ENCODE measurements at regions not wholly inside any gene's neighbourhood (a gene's known extent, or its start where the extent isn't known, plus 50 kb on each side); places are given as distances from the start of the nearest gene placed in this dataset.

DNA sequence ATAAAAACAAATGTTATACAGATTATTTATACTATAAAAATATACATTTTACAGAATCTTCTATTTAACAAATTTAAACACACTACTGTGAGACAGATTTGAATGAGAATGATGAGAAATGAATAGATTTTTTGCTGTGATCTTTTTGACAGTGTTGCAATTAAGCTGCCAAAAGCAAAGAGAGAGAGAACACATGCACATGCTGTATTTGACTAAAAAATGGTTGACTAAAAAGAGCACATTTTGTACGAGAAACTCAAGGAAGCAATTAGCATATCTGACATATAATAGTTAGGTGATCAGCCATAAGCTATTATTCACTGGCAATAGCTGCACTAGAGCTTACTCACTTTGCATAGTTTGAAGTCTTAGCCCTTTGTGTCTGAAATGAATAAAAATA is 115.8 kb downstream of the SYT10 start:
- DNase-seq (ENCODE audit: extremely low read depth, low read depth): no peak

DNA sequence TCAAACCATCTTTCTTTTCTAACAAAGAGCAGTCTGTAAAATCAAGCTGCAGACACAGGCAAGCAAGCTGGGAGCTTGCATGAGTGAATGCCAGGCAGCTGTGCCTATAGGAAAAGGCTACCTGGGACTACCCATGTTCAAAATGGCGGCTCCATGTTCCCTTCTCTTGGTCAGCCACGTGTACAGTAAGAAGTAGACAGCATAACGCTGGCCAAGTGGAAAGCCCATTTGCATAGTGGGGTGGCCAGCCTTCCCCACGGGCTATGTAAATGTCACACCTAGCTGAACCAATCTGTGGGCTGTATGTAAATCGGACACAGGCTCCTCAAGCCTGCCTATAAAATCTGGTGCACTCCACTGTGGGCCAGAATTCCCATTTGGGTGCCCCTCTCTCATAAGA is 117.1 kb downstream of the SYT10 start:
- no peak for DNase-seq (ENCODE audit: extremely low read depth, low read depth)

- DNase-seq (ENCODE audit: extremely low read depth, low read depth): no peak
Observed at GRCh38 chr12:33317746-33318145, 121.9 kb downstream of the SYT10 start.

DNA sequence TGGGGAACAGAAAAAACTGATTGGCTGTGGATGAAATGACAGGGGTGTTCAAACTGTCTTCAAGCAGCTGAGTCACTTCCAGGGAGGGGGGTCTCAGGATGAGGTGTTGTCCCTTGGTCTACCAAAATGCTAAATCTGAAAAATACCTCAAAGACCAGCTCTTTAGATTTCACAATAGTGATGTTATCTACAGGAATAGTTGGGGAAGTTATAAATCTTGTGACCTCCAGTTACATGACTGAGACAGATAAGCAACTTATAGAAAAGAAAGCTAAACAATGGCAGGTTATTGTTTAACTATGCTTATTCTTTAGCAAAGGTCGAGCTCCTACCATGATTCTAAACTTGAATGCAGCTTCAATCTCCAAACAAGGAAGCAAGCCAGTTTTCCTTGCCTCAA is 125.4 kb downstream of the SYT10 start:
- no peak for DNase-seq (ENCODE audit: extremely low read depth, low read depth)

- no peak for DNase-seq (ENCODE audit: extremely low read depth, low read depth)
Observed at GRCh38 chr12:33313476-33313875, 126.1 kb downstream of the SYT10 start.

GRCh38 chr12:33310471-33310870 is 129.1 kb downstream of the SYT10 start:
- no peak for DNase-seq (ENCODE audit: extremely low read depth, low read depth)

DNA sequence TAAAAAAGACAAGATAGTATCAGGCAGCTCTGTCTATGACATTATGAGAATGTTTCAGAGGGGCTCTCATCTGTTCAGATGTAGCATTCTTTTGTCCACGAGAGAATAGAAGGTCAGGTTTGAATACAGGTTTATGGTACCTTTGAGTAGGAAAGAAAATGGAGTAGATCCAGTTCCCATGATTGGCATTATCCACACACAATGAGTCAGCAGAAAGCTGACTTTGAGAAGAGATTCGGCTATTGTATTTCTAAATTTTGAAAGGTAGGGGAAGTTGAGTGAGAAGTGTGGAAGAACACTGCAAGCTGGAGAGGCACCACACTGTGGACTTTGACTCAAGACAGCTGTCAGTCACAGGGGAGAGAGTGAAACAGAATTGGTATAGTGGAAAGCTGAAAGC is 135.4 kb downstream of the SYT10 start:
- DNase-seq (ENCODE audit: extremely low read depth, low read depth): no peak

DNA sequence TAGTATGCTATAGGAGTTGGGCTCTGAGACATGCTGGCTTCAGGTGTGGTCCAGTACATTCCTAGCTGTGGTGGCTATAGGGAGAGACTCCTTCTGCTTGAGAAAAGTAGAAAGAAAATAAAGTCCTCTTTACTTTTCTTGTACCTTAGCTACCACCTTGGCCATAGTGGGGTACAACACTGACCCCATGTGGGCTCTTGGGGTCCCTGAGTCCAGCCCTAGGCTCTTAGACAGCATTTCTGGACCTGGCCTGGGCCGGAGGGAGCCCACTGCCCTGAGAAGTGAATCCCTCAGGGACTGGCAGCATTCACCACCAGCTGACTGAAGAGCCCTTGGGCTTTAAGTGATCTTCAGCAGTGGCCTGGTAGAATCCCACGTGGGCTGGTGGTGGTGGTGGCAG is 143.1 kb downstream of the SYT10 start:
- no peak for DNase-seq (ENCODE audit: extremely low read depth, low read depth)

DNA sequence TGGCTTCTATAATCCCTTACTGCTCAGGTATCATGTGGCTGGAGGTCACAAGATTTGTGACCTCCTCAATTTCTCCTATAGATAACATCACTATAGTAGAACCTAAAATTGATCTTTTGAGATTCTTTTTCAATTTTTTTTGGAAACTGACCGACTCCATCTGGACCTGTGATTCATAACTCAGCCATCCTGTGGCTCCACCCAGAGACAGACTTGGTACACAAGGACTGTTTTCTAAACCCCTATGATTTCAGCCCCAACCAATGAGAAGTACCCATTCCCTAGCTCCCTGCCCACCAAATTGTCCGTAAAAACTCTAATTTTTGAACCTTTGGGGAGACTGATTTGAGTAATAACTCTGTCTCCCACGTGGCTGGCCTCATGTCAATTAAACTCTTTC is 148.9 kb downstream of the SYT10 start:
- no peak for DNase-seq (ENCODE audit: extremely low read depth, low read depth)

DNA sequence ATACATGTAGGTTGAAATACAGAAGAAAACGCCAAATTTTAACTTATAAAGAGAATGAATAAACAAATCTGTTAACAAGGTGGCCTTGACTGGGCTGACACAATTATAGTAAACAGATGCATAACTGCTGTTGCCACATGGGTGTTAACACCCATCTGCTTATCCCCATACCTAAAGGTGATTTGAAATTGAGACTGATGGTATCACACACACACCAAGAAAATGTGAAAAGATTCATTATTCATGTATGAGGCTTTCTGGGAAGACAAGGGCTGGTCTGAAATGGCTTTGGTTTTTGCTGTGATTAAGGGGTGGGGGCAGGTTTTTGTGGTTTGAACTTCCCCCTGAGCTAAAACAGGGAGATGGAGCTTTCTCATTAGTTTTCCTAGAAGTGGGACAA is 156.6 kb downstream of the SYT10 start:
- DNase-seq (ENCODE audit: extremely low read depth, low read depth): no peak

DNA sequence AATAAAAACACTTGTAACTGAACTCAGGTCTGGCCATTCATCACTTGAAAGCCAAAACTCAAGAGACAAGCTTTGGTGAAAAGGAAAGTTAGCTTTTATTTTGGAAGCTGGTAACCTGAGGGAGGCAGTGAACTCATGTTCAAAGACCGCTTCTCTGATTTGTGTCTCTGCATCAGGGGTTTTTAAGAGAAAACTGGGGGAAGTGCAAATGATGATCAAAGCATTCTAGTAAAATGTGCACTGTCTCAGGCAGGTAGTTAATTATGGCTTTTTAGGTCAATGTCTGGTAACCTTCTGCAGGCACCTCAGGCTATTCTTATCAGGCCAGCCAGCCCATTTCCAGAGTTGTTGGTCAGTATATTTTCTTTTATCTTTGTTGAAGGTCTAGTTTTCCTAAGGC is 162.2 kb downstream of the SYT10 start:
- DNase-seq (ENCODE audit: extremely low read depth, low read depth): no peak

DNA sequence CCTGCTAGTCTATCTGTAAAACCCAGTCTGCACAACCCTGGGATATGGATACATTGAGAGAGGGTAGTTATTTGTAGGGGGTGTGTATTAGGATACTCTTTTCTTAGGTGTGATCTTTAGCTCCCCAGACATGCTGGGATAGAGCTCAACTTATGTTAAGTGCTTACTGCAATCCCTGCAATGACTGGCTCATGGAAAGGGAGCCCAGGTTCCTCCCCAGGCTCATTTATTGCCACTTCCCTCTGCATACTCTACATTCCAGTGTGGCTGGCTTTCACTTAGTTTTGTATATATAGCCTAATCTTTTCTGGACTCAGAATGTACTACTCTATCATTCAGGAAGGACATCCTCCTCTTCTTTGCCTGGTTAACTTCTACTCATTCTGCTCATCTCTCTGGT is 172.0 kb downstream of the SYT10 start:
- DNase-seq (ENCODE audit: extremely low read depth, low read depth): no peak

GRCh38 chr12:33265900-33266299 is 173.7 kb downstream of the SYT10 start:
- DNase-seq (ENCODE audit: extremely low read depth, low read depth): no peak

DNA sequence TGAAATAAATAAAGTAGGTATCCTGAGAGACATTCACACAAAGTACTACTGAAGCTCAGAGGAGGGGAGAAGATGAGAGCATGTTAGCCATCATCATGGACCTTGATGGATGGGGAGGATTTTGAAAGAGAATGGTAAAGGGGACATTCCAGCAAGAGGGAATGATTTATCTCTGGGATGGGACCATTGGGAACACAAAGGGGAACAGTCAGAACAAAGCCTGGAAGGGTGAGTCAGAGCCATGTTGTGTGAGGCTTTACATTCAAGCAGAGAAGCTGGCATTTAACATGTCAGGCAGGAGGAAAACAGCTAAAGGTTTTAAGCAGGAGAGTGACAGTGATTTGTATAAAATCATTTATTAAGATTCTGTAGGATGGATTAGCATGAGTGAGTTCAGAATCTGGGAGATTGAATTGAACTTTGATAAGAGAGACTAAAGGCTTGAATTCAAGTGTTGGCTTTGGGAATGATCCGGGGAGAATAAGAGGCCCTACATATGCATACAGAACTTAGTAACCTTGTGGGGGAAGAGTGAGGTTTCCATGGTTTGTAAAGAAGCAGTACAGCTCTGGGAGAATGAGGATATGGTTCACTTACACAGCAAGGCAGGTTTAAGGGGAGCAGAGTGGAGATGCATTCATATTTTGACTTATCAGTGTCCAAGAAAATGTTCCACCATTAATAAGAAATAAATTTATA is 174.4 kb downstream of the SYT10 start:
- no peak for DNase-seq (ENCODE audit: extremely low read depth, low read depth)

DNA sequence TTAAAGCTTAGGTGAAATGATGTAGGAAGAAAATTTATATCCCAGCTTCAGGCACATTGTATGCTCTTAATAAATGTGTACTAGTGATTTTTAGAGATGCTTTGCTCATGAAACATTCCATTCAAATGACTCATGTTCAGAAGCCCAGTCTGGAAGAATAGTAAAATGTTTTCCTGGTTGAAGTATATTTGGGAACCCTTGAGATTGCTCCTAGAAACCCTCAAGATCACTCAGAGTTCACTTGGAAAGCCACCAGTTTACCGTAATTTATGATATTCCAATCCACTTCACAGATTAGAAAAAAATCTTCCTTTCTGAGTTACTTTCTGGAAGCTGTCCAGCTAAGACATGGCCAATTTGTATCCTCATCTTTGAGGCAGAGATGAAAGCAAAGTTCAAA is 186.4 kb downstream of the SYT10 start:
- no peak for DNase-seq (ENCODE audit: extremely low read depth, low read depth)

DNA sequence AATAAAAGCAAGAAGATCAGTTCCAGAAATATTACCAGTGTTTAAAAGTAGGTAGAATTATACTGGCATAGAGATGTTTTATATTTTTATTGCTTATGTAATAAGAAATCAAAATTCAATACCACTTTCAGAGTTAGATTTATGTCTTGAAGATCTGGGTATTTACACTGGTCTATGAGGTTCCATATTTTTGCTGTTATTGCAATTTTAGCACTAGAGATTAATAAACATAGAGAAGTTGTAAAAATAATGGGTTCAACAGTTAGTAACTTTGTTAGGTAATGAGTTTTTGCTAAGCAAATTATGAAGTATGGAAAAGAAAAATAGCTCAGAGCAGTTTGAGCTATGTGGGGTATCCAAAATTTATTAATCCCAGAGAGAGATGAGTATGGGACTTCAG is 188.1 kb downstream of the SYT10 start:
- DNase-seq (ENCODE audit: extremely low read depth, low read depth): no peak

GRCh38 chr12:33248364-33248763 is 191.3 kb downstream of the SYT10 start:
- DNase-seq (ENCODE audit: extremely low read depth, low read depth): no peak

DNA sequence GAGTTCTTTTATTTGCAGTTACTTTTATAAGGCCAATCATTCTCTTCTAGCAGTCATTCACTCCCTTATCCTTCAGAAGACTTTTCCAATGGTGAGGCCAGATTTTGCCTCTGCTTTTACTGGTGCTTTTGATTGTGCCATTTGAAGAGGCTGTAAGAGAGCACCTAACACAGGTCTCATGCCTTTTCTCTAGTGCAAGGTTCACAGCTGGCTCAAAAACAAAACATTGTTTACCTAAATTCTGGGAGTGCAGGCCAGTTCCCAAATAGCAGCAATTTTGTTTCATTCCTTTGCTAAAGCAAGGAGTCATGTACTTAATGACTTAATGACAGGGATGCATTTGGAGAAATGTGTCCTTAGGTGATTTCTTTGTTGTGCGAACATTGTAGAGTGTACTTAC is 192.0 kb downstream of the SYT10 start:
- DNase-seq (ENCODE audit: extremely low read depth, low read depth): no peak

- DNase-seq (ENCODE audit: extremely low read depth, low read depth): no peak
Observed at GRCh38 chr12:33245434-33245833, 194.2 kb downstream of the SYT10 start.

- DNase-seq (ENCODE audit: extremely low read depth, low read depth): no peak
Observed at GRCh38 chr12:33226671-33227070, 212.9 kb downstream of the SYT10 start.

DNA sequence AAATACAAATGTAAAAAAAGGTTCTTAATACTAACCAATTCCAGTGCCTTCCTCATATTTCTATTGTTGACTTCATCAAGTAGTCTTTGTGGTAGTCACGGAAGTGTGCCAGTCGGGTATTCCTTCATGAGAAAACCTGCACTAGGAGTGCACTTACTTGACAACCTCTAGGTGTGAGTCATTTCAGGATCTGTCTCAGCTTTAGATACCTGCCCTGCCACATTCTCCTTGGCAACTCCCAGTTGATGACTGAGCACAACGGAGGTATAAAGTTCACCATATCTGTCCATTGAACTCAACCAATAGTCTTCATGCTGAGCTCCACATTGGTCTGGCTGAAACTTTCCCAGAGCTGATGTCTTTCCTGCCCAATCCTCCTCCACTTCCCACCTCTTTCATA is 215.7 kb downstream of the SYT10 start:
- no peak for DNase-seq (ENCODE audit: extremely low read depth, low read depth)

GRCh38 chr12:33222357-33222756 is 217.3 kb downstream of the SYT10 start:
- DNase-seq (ENCODE audit: extremely low read depth, low read depth): no peak

- no peak for DNase-seq (ENCODE audit: extremely low read depth, low read depth)
Observed at GRCh38 chr12:33205981-33206380, 233.6 kb downstream of the SYT10 start.

Data from NCI-H460 (cell line).